NCI-H2171 (cell line): ENCODE measurements at regions not wholly inside any gene's neighbourhood (a gene's known extent, or its start where the extent isn't known, plus 50 kb on each side); places are given as distances from the start of the nearest gene placed in this dataset.

Source experiments
- DNase-seq: peaks from one replicate; lab custom pipeline; 2025; lab: John Stamatoyannopoulos, UW

DNA sequence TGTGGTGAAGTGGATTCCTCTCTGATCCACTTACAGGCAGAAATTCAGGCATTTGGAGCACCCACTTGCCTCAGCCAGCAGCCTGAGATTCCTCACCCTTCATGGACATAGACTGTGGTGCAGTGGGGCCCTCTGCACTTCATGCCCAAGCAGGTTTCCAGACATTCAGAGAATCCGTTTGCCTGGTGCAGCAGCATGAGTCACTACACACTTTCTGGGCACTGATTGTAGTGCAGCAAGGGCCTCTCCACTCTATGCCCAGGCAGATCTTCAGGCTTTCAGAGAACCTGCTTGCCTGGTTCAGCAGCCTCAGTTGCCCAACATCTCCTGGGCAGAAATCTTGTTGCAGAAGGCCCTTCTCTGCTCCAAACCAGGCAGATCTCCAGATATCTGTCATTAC, 920.9 kb downstream of the SLITRK5 start:
- no peak for DNase-seq

- DNase-seq = no peak
Observed at GRCh38 chr13:88601949-88602348, 930.8 kb downstream of the SLITRK5 start.

- no peak for DNase-seq
Observed at GRCh38 chr13:88602786-88603777, 931.9 kb downstream of the SLITRK5 start.

GRCh38 chr13:88617176-88617575, 946.0 kb downstream of the SLITRK5 start:
- no peak for DNase-seq

DNA sequence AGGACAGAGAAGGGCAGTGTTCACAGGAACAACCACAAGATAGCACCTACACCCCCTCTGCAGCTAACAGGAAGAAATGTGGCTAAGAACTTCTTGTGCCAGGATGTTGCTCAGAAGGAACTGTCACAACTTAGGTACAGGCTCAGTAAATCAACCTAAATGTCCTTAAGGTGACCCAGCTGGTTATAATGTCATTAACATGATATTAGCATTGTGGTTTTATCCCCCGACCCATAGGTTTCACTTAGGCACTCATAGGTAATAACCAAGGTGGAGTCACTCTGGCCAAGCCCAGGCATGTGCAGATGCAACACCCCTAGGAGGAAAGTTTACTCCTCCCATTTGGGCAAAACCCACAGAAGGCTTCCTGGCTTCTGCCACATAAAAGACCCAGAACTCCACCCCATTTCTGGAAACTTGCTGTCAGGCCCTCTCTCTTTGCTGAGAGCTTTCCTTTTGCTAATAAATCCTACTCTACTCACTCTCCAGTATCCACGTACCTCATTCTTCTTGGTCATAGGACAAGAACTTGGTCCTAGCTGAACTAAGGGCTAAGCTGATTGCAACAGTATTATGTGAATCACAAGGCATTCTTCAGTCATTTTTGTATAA, 951.3 kb downstream of the SLITRK5 start:
- no peak for DNase-seq

DNA sequence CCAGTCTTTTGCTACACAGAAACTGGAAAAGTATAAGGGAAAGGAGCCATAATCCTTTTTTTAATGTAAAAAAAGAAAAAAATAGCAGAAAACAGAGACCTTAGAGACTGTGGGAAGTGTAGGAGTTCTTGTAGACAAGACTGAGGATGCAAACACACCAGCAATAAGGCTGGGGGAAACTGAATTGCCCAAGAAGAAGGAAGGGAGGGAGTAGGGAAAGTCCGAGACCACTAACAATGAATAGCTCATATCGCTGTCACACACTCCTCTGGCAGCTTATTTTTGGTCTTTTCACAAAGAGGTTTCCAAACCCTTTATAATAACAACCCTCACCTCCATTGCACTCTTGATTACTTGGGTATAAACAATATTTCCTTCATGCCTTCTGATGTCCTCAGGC, 952.0 kb downstream of the SLITRK5 start:
- no peak for DNase-seq

- no peak for DNase-seq
Observed at GRCh38 chr13:88627071-88627470, 955.9 kb downstream of the SLITRK5 start.

DNA sequence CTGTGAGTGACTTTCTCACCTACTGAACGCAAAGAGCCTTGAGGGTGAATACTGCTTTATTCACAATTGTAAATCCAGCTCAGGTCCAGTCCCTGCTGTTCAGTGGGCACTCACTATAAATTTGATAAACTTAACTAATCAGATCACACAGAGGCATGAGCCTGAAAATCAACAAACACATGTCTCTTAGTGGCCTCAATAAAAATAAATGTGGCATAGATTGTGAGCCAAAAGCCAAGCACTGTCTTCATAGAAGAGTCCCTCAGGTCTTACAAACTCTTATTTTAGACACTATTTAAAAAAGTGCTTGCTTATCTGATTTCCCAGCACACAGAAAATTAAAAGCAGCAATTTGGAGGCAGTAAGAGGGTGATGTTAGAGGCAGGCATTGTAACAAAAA, 957.7 kb downstream of the SLITRK5 start:
- DNase-seq = no peak

DNA sequence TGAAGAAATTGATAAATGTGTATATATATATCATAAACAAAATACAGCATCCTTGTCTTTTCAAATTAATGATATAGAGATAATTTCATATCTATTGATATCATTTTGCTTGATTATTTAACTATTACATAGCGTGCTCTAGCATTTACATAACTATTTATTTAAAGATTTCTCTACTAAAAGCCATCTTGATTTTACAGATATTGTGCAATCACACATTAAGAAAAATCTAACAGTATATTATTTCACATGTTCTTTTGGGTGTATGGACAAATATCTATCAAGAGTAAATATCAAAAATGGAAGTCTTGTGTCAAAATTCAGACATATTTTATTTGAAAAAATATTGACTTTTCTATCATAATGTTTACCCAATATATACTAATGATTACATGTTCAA, 966.8 kb downstream of the SLITRK5 start:
- DNase-seq = no peak

DNA sequence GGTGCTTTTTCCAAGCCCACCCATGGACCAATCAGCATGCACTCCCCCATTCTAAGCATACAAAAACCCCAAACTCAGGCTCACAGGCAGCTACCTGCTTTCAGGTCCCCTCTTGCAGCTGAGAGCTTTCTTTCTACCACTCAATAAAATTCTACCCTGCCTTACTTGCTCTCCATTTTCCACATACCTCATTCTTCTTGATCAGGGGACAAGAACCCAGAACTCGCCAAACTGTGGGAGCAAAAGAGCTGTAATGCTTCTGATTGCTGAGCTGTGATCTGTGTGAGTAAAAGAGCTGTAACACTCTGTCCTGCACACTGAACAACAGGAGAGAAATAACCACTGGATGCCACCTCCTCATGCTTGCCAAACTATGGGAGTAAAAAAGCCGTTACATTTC, 972.1 kb downstream of the SLITRK5 start:
- no peak for DNase-seq

DNA sequence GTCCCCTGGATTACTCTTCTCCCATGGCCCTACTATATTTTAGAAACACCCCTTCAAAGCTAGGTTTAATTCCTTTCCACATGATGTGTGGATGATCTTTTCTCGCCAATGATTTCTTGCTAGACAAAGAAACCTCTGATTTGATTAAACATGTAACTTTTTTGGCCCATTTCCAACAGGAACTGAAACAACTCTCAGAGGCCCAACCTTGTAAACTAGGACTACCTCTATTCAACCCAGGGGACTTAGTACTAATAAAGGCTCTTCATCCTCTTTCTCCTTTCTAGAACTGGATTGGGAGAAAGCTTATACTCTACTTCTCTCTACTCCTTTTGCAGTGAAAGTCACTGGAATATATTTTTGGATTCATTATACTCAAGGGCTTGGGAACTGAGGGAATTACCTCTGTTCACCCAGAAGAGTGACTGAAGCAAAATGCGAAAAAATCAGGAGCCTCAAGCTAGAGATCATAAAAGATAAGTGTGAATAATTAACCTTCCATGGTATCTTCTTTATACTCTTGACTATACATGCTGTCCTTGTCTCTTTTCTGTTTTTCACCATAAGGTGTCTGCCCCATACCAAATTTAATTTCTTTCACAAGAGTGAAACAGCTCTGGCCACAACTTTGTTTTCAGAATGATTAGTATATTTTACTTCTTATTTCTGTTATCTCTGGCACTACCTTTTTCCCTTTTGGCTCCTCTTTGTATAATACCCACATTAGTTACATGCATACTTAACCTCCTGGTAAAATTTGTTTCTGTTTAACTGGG, 977.6 kb downstream of the SLITRK5 start:
- no peak for DNase-seq

DNA sequence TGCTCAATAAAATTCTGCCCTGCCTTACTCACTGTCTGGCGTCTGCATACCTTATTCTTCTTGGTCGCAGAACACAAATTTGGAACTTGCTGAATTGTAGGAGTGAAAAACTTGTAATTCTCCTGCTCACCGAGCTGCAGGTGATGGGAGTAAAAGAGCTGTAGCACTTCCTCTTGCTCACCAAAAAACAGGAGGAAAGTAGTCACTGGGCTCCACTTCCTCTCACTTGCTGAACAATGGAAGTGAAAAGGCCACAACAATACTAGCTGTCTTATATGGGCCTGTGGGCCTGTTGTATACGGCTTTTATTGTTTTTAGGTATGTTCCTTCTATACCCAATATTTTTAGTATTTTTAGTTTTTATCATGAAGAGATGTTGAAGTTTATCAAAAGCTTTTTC, 978.7 kb downstream of the SLITRK5 start:
- no peak for DNase-seq

GRCh38 chr13:88651531-88651930, 980.4 kb downstream of the SLITRK5 start:
- no peak for DNase-seq

DNA sequence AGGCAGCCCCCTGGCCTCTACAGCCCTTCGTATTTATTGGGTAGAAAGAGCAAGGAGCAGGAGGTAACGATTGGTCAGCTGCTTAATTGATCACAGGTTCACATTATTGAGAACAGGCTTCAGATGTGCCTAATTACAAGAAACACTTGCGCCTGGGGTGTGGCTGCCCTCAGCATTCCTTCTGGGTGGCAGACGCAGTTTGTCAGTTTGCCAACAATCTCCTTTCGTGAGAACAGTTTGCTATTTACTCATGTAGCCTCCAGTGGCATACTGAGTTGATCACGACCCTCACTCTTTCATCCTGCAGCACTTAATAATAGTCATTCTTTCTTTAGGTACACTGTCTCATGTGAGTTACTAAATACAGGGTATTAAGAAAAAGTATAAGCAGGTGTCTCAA, 985.6 kb downstream of the SLITRK5 start:
- no peak for DNase-seq

DNA sequence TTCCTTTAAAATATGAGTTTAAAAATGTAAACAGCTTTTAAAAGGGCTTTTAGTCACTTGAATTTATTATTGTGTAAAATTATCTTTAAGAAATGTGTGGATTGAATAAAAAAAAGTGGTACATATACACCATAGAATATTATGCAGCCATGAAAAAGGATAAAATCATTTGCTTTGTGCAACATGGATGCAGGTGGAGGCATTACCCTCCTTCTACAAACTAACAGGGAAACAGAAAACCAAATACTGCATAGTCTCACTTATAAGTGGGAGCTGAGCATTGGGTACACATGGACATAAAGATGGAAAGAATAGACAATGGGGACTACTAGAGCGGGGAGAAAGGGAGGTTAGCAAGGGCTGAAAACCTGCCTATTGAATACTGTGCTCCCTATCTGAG, 999.3 kb downstream of the SLITRK5 start:
- no peak for DNase-seq

- DNase-seq = no peak
Observed at GRCh38 chr13:88674841-88675240, 1003.7 kb downstream of the SLITRK5 start.

- DNase-seq = no peak
Observed at GRCh38 chr13:88675347-88675996, 1004.3 kb downstream of the SLITRK5 start.

GRCh38 chr13:88676016-88676415, 1004.8 kb downstream of the SLITRK5 start:
- DNase-seq = no peak

GRCh38 chr13:88685459-88685858, 1014.3 kb downstream of the SLITRK5 start:
- DNase-seq = no peak

DNA sequence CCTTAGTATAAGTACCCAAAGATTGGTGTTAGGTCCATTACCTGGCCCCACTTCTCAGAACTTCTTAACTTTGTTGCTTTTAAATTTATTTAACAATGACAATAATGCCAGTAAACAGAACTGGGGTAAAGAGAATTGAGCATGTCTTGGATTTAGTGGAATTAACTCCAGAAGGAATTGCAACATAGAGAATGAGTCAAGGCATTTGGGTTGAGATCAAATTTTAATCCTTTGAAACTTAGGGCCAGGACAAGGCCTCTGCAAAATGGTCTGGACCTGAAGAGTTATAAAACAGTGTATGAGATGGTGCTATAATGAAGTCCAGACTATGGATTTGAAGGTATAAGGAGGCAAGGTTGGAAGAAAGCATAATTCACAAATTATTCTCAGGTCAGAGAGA, 1030.4 kb downstream of the SLITRK5 start:
- DNase-seq = no peak

- no peak for DNase-seq
Observed at GRCh38 chr13:88704600-88705275, 1033.6 kb downstream of the SLITRK5 start.

DNA sequence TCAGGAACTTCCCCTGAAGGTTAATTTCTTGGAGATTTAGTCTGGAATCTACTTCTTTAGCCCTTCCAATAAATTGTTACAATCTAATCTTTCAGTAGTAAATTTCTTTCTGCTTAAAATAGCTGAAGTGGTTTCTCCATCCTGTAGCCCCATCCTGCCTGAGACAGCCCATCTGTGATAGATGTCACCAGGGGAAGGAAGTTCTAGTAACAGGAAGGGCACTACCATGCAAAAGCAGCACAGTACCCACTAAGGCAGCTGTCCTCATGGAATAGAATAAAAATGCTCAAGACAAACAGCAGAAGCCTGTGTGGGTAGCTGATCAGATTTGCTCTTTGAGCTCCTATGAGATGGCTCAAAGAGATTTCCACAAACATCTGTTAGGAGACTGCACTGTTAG, 1036.5 kb downstream of the SLITRK5 start:
- DNase-seq = no peak
